ENCODE measurements at regions not wholly inside any gene's neighbourhood (a gene's known extent, or its start where the extent isn't known, plus 50 kb on each side); places are given as distances from the start of the nearest gene placed in this dataset.
"Not testable (repeated sequence)": the region's sequence is repeated elsewhere in the genome, so short reads cannot be mapped to it uniquely, and the experiment has no call there.

DNA sequence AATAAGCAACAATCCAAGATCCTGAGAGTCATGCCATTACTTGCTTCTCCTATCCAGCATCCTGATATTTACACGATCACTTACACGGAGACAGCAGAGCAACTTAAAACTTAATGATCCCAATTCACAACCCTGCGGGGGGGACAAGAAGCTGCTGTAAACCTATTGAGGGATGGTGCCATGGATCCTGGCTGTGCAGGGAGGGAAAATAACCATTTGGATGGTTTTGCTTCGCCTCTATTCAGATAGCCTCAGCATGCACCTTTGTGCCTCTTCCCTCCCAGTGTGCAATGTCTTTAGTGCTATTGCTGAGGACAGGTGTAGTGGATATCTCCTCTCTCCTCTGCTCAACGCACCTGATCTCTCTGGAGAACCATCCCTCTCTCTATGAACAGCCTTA, 89.7 kb upstream of the PPARGC1A start:
- ATAC-seq: no peak

DNA sequence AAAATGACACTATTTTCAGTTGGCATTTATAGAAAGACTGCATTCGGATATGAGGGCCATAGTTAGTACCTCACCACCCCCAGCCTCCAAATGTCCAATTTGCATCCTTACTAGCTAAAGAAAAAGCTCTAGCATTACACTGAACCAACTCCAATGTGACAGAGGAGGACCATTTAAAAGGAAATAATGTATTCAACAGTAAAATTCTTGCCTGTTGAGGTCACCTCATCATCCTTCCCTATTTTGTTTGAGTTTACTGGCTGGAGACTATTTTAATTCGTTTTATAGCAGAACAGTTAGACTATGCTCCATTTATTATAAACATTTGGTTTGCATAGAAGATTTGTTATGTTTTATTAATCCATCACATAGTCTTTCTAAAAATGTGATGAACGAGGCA, 88.2 kb upstream of the PPARGC1A start:
- no peak for ATAC-seq

DNA sequence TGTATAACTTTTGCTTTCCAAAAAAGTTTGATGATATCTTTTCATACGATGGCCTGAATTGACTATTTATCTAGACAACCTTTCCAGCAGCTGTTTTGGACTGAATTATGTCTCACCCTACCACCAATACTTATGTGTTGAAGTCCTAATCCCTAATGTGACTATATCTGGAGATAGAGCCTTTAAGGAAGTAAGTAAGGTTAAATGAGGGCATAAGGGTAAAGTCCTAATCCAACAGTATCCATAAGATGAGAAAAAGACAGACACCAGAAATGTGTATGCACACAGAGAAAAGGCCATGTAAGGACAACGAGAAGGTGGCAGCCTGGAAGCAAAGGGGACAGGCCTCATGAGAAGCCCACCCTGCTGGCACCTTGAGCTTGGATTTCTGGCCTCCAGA, 86.6 kb upstream of the PPARGC1A start:
- no peak for ATAC-seq

DNA sequence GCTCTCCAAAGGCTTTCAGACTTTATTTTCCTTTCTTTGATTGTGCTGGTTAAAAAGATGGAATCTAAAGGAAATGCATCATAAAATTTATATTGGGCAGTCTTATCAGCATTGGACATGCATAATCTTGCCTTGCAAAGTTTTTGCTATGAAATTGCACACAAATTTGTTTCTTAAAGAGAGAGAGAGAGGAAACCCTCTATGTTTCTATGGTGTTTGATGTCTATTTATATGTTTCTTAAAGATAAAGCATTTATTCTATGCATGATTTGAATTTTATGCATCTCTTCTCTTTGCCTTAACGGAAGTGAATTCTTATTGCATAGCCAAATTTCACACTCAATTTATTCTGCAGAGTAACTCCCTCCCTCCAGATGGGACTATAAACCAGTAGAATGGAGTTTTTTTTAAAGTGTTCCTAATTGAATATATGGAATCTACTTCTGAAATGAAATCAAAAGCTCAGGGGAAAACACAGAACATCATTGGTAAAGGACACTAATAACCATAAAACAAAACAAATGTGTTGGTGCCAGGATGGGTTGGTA, 83.5 kb upstream of the PPARGC1A start:
- no peak for ATAC-seq

DNA sequence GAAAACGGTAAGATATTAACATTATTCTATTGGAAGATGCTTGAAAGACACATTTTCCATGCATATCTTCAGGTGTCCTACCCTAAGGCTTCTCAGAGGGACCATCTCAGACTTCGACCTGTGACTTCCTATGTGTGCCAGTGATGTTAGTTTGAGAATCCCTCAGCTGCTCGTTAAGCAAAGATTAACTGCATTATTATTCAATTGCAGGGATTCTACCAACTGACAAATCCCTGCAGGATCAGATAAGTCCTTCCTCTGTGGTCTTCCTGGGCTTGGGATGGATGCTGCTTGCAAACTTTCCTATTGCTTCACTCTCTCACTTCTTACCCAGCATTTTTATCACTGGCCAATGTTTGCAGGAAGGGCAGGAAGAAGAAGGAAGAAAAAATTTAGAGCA, 83.0 kb upstream of the PPARGC1A start:
- no peak for ATAC-seq

DNA sequence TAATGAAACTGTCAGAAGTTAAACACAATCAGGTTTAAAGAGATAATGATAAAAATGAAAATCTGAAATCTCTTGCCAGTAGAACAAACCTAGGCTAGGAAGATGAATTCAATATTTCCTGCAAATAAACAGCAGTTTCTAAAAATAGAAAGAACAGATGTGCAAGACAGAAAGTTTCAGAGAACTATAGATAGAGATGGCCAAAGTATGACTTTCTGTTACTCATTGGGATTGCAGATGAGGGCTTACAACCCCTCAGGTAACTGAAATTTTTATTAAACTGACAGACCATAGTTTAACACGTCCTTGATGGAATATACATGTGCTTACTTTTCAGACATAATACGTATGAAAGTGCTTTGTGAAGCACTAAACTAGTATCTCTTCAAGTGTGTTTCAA, 82.3 kb upstream of the PPARGC1A start:
- no peak for ATAC-seq

DNA sequence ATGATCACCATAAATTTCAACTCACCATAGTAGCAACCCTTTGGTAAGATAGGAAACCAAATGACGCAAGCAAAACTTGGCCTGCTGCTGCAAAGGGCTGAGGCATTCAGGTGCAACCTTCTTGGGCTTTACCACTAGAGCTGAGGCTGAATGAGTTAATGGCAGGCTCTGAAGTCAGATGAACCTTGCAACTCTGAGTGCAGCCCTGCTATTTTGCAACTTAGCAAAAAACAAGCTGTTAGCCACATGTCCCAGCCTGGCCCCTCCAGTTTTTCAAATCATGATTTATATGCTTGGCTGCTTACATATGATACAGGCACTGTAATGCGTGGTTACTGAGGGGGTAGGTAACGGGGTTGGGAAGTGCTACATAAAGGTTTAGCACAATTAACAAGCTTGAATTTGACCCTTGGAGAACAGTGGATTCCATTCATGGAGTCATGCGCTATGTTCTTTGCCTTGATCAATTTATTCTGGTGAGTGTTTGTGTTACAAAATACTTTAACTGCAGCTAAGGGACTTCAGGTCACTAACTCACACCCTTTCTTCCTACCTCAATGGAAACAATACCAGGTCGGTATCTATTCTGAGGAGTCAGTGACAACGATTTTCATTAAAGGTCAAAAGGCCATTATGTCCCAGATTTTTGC, 80.5 kb upstream of the PPARGC1A start:
- ATAC-seq: no peak

DNA sequence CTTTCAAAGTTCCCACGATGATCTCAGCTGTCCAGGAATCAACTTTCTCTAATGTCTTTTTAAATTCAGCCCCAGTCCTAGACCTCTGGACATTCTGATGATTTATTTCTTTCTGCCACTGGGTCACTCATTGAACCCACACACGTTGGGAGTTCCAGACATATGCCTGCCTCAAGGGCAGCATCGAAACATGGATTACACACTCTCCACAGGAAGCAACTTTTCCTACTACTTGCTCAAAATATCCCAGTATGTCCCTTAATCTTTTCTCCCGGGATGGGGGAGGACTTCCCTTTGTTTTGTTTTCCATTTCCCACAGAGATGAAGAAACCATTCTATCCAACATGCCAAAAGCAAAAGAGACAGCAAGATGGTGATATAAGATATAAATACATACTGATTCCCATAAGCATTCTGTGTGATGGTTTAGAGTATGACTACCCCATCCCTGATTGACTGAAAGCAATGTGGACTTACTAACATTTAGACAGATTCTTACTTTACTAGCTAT, 79.8 kb upstream of the PPARGC1A start:
- no peak for ATAC-seq

DNA sequence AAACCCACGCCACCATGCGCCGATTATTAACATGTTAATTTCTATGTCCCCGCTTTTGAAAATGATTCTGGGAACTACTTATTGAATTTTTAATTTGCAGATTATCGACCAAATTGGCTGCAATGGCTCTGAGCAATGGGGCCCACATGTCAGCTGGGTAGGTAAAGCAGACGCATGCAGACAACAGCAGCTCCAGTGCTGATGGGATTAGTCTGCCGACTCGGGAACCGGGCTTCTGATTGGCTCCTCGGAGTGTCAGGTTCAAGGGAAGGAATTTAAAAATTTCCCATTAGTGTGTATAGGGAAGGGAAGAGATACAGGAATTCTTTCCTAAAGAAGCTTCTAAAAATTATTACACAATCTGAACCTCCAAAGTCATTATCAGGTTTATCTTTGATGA, 77.4 kb upstream of the PPARGC1A start:
- no peak for ATAC-seq

DNA sequence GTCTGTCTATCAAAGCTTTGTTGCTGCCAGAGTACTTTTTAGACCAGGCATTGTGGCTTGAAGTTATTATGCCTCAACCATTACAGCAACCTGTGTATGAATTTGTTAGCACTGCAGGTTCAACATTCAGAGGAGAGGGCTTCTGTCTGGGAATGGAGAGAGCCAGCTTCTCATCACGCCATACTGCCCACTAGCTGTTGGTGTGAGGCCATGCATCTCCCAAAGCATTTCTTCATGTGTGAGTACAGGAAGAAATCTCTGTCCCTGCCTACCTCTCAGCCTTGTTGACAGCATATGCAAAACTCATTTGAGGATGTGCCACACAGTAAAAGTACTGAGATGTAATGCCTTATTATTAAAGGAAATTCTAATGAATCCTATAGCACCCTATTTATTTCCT, 76.9 kb upstream of the PPARGC1A start:
- ATAC-seq: no peak

DNA sequence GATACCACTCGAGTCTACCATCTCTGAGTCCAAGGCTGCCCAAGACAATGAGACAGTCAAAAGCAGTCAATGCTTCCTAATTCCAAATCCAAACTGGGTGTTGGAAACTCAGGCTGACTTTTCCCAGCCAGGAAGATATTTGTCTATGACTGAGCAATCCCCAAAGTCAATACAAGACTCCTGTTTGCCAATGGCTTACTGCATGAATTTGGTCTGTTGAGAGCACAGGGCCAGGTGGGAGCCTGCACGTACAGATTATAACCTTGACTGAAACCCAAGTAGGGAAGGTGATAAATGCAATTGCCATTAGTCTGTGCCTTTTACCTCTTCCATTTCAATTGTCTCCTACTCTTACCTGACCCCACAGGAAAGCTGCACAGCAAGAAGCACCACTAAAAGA, 72.6 kb upstream of the PPARGC1A start:
- ATAC-seq: no peak

DNA sequence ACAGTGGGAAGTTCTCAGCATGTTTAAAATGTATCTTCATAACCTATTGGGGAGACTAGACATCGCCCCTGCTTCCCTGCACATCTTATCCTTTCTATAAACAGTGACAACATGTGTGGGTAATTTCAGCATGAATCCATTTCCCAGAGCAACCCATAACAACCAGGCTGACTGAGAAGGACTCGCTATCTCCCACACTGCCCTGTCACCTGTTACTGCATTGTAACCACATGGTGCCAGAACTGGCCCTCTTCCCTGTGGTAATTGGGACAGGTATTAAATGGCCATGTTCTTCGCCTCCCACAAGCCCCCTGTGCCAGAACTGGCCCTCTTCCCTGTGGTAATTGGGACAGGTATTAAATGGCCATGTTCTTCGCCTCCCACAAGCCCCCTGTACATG, 71.5 kb upstream of the PPARGC1A start:
- not testable (repeated sequence) for ATAC-seq

DNA sequence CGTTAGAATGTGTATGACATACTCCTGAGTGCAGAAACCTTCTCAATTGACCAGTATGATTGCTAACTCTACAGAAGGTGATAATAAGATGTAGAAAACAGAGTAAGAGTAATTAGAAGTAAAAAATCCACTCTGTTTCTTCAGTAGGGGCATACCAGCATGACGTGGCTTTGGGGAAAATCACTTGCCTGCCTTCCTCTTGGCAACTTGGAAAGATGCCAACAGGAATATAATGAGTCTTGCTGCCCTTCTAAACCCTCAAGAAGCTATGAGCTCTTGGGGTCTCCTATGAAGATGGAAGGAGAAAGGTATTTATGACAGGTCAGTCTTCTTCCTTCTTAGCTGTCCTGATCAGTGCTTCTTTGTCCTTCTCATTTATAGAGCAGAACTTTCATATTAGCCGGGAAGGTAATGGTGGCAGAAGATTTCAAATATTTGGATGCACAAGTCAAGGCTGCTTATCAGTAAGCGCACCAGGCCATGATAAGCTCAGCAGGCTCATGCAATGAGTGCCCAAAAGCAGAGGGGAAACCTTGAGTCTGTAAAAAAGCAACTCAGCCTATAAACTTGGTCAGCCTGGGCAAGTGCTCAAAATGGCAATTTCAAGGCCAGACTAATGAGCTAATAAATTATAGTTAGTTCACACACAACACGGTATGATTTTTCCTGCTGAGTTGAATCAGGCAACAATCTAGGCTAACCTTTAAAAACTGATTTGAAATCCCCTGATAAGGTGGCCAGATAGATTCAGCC, 69.7 kb upstream of the PPARGC1A start:
- no peak for ATAC-seq

DNA sequence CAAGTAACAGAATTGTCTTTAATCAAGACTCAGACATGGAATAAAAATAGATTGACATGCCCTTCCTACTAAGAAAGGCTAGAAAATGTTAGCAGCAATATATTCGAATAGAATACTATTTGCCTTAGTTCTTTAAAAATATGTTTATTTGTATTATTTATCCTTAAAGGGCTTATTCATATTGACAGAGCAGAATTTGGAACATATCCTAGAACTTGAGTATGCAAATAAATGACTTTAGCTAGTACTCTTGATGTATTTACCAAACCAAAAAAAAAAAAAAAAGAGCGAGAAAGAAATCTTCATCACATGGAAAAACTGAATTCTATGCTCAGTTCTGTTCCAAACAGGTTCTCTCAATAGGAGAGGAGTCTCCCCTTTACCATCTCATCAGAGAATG, 68.9 kb upstream of the PPARGC1A start:
- no peak for ATAC-seq

DNA sequence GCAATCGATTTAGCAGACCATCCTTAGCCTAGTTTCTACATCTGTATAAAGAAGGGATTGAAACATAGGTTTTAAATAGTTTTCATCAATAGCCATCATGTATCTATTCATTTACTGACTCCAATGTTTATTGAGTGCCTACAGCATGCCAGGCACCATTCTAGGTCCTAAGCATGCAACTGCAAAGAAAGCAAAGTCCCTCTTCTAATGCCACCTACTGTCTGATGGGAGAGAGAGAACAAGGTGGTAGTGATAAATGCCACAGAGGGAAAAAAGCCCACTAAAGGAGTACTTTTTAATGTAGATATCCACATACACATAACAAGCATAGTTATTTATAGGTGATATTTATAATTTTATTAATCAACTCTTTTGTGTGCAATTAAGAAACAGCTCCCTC, 67.6 kb upstream of the PPARGC1A start:
- no peak for ATAC-seq

DNA sequence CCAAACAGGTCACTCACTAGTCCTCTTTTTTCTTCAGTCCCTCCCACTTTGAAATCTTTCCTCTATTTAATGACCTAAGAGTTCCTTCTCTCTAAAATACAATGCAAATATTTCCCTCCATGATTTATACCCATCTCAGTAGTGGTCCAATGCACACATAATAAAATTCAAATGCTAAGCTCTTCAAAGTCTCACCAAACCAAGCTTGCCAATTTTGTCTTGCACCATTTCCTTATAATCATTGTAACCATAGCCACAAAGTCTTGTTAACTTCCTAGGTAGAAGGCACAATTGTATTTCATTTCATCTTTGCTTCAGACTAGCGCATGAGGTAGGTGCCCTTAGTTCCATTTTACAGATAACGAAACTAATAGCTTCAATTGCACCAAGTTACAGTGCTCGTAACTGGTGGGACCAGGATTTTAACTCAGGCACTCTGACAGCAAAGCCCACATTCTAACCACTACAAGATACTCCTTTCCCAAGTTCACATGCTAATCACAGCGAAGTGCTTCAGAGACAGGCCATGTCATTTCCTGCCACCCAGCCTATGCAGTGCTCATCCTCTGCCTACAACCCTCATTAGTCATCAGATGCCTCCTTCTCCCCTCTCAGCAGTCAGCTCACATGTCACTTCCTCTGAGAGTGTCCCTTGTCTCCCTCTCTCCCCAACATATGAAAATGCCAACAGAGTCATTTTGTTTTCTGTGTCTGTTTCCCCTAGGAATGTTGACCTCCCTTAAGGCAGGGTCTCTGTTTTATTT, 66.9 kb upstream of the PPARGC1A start:
- ATAC-seq: no peak

DNA sequence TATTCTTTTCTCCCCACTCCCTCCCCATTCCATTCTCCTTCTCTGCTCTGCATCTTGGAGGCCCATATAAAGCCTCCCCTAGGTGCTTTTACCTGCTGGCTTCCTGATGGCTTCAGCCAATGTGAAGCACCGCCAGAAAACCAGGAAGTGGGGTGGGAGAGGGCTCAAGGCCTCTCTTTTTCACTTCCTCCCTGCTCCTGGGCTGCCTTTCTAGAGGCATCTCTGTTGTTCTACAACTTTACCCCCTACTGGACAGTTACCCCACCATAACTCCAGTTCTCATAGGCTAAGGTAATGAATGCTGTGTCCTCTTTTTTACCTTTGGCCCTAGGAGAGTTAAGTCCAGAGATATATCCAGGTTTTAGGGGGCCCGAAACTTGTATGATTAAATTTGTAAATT, 62.4 kb upstream of the PPARGC1A start:
- ATAC-seq: no peak

DNA sequence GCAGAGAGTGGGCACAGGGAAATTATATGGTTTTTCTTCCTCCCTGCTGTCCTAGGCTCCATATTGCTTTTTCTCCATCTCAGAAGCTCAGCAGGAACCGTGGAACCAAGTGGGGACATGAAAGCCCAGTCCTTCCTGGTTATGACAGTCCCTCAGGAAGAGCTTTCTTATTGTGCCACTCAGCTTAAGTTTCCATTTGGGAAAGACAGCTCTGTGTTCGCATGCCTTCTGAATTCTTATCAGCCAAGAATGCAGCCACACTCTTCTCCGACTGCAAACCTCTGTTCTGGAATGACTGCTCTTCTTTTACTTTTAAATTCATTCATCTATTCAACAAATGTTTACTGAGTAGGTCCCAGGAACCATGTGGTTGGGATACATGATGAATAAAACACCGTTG, 58.0 kb upstream of the PPARGC1A start:
- ATAC-seq: no peak

DNA sequence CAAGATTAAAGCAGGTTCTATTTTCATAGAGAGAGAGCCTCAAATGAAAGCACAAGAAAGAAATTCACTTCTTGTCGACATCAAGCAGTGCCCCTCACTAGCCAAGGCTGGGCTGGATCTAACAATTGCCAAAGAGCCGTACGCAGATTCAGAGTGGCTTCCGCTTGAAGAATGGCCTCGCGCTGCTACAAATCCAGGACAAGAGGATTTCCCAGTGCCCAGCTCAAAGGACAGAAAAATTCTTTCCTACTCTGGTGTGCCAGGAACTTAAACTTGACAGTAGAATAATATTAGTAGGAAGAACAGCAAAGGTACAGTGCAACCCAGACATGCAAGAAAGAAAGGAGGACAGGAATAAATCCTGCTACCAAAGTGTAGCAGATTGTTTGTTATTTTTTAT, 56.5 kb upstream of the PPARGC1A start:
- ATAC-seq: no peak

DNA sequence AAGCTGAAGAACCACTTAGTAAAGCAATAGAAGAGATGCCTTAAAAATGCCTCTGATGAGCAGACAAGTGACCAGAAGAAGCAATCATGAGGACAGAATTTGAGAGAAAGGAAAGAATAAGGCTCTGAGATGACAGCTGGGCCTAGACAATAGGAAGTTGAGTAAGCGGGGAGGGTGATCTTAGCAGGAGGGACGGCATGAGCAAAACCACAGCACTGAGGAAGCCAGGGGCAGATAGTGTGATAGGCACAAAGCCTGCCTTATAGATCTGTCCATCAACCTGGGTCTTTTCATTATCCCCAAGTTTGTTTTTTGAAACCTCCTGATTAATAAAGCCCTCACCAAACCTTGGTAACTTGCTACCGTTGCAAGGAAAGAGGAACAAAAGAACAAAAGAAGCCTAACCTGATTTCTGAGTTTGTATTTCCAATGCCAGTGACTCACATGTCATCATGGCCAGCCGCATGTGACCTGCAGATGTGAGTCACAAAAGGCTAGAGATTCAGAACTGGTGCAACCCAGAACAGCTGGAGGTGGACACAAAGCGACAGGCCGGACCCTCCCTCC, 55.7 kb upstream of the PPARGC1A start:
- no peak for ATAC-seq

DNA sequence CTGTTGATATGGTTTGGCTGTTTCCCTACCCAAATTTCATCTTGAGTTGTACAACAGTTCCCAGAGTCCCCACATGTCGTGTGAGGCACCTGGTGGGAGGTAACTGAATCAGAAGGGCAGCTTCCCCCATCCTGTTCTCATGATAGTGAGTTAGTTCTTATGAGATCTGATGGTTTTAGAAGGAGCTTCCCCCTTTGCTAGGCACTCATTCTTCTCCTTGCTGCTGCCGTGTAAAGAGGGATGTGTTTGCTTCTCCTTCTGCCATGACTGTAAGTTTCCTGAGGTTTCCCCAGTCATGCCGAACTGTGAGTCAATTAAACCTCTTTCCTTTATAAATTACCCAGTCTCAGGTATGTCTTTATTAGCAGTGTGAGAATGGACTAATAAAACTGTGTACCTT, 54.7 kb upstream of the PPARGC1A start:
- ATAC-seq: not testable (repeated sequence)

DNA sequence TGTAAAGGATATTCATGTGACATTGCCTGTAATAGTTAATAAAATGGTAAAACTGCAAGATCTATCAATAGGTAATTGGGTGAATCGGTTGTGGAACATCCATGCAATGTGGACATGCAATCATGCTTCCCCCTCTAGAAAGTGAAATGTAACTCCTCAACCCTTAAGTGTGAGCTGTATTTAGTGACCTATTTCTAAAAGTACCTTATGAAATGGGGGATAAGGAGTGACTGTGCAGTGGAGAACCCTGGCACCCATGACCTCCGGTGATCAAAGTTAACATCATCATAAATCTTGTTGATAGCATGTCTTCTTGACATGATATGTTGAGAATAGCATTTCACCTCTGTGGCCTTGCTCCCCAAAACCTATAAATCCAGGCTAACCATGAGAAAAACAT, 53.6 kb upstream of the PPARGC1A start:
- ATAC-seq: no peak

DNA sequence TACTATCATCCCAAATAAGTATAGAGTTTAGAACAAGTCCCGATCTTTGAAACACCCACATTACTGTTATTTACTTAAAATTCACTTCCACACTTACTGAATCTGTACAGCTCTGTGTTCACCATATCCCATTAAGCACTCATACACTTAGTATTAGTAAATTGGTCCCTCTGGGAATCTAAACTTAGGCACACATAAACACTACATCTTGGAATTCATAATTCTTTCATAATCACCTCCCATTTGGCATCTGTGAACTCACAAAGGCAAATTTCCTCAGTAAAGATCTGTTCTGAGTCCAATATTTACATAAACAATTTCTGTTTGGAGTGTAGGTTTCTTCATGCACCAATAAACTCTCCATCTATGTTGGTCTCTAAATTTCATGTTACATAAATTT, 52.6 kb upstream of the PPARGC1A start:
- ATAC-seq: no peak
